Tibial artery (tissue), 4 donors: ENCODE measurements at regions not wholly inside any gene's neighbourhood (a gene's known extent, or its start where the extent isn't known, plus 50 kb on each side); places are given as distances from the start of the nearest gene placed in this dataset.

ENCODE experiments used
- DNase-seq, 2 donors: peaks; one replicate each; pipeline ENCODE4 v3.0.0-alpha.2; 2019
- H3K27ac ChIP-seq, 2 donors: fragments of 200-600 bp; sonication (generic) in 1 of 2; 1 replicate in 1 of 2; 2 replicates in 1 of 2; pipeline ENCODE4 v1.5.1; 2018 to 2019; ENCODE audit warnings: mild to moderate bottlenecking in 1 of 2
- H3K27me3 ChIP-seq, 2 donors: fragments of 200-600 bp; sonication (generic) in 1 of 2; one replicate each; pipeline versions ENCODE4 v1.5.1 to v1.6.0; 2016 to 2019
- H3K36me3 ChIP-seq, 3 donors: fragments of 200-600 bp; sonication (generic) in 2 of 3; one replicate each; pipeline ENCODE4 v1.5.1; 2016 to 2019; ENCODE audit warnings: mild to moderate bottlenecking in 2 of 3
- H3K4me1 ChIP-seq, 4 donors: fragments of 200-600 bp; sonication (generic) in 2 of 4; 1 replicate in 3 of 4; 2 replicates in 1 of 4; pipeline ENCODE4 v1.5.1; 2016 to 2019
- H3K4me3 ChIP-seq, 2 donors: fragments of 200-600 bp; sonication (generic) in 1 of 2; 1 replicate in 1 of 2; 2 replicates in 1 of 2; pipeline ENCODE4 v1.5.1; 2018 to 2019; ENCODE audit warnings: mild to moderate bottlenecking in 2 of 2
- H3K9me3 ChIP-seq, 3 donors: fragments of 200-600 bp; sonication (generic) in 1 of 3; one replicate each; pipeline ENCODE4 v1.5.1; 2016 to 2019
- intact Hi-C: fragments of 100-400 bp; cut with DNase I; formaldehyde crosslinking; loops from one replicate; pipeline ENCODE4 v1.15.0; 2023; ENCODE audit warnings: low total_unique reads
- TF ChIP-seq, protein P1 (sequence below), 2 experiments: fragments of 200-600 bp in 1 of 2; fragments of 450-650 bp in 1 of 2; IDR thresholded peaks; one replicate each; pipeline ENCODE4 v1.5.1; 2017 to 2019; ENCODE audit warnings: antibody characterized with exemption in 2 of 2, mild to moderate bottlenecking in 1 of 2, moderate library complexity in 1 of 2

DNA sequence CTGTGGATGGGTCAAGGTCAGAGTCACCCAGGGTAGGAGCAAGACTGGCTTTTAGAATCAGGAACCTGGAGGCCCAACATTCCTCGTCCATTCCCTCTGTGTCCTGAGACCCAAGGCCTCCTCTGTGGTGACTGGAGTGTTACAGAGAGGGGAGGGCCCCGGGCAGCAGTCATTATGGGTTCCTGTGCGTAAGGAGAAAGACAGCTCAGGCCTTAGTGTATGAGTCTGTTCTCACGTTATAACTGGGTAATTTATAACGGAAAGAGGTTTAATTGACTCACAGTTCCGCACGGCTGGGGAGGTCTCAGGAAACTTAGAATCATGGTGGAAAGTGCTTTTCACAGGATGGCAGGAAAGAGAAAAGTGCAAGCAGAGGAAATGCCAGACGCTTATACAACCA is 422.3 kb downstream of the TCERG1L start:
- TF ChIP-seq, protein P1, sequence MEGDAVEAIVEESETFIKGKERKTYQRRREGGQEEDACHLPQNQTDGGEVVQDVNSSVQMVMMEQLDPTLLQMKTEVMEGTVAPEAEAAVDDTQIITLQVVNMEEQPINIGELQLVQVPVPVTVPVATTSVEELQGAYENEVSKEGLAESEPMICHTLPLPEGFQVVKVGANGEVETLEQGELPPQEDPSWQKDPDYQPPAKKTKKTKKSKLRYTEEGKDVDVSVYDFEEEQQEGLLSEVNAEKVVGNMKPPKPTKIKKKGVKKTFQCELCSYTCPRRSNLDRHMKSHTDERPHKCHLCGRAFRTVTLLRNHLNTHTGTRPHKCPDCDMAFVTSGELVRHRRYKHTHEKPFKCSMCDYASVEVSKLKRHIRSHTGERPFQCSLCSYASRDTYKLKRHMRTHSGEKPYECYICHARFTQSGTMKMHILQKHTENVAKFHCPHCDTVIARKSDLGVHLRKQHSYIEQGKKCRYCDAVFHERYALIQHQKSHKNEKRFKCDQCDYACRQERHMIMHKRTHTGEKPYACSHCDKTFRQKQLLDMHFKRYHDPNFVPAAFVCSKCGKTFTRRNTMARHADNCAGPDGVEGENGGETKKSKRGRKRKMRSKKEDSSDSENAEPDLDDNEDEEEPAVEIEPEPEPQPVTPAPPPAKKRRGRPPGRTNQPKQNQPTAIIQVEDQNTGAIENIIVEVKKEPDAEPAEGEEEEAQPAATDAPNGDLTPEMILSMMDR (IDR thresholded peaks at IDR 0.05) = no peak

DNA sequence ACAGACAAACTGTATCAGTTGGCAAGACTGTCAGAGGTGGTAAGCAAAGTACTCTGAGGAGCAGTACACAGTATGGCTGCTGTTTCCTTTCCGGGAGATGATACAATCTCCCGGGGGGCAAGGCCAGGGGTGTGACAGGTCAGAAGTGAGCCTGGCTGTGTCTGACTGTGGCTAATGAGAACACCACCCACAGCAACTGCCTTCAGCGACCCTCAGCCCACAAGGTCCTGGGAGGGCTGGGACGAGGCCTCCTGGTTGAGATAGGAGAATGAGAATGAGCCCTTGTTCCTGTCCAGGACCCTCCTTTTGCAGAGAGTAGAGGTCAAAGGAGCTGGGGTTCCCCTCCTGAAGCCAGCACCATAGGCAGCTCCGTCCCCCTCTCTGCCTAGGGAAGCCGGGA is 421.7 kb downstream of the TCERG1L start:
- Histone ChIP-seq H3K27ac (no peak overlapping the region), H3K9me3 (no peaks in the 10 kb centered on the region), H3K27me3 (peaks cover 0 to 4% of the 10 kb centered on the region in 2 donors), H3K4me1 (no peaks in the 10 kb centered on the region), H3K36me3 (no peaks in the 10 kb centered on the region), H3K4me3 (no peak overlapping the region)
- TF ChIP-seq, protein P1 (IDR thresholded peaks at IDR 0.05) = no peak
- no peak for DNase-seq
- intact Hi-C loops = no loop called here

More for the DNA sequence above, 422.3 kb downstream of the TCERG1L start:
- intact Hi-C loops = no loop called here
- peak in 1 of 2 donors; percentile 48 for DNase-seq
- Histone ChIP-seq H3K4me1 (no peaks in the 10 kb centered on the region), H3K27ac (no peak overlapping the region), H3K4me3 (no peak overlapping the region), H3K27me3 (peaks cover 0 to 4% of the 10 kb centered on the region in 2 donors), H3K36me3 (no peaks in the 10 kb centered on the region), H3K9me3 (no peaks in the 10 kb centered on the region)

DNA sequence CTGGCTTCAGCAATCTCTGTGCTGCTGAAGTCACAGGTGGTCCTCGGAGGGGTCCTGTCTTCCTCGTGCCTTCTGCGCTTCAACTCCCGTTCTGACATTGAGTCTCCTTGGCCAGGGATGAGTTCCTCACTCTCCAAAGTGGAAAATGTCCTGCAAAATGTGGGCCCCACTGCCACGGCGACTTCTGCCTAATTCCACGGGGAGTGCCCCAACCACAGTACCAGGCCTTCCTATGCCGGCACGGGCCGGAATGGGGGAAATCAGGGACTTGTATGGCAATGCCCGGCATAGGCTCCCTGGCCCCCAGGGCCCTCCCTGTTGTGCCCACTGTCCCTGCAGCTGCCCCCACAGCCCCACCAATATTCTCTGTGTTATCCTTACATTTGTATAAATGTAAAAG is 420.5 kb downstream of the TCERG1L start:
- no peaks in the 10 kb centered on the region for H3K27me3 ChIP-seq
- TF ChIP-seq, protein P1 (IDR thresholded peaks at IDR 0.05) = no peak
- DNase-seq = no peak
- H3K27ac ChIP-seq = no peak overlapping the region
- H3K4me3 ChIP-seq = no peak overlapping the region
- H3K9me3 ChIP-seq = no peaks in the 10 kb centered on the region
- H3K36me3 ChIP-seq = no peaks in the 10 kb centered on the region
- no peaks in the 10 kb centered on the region for H3K4me1 ChIP-seq
- intact Hi-C loops = no loop called here

DNA sequence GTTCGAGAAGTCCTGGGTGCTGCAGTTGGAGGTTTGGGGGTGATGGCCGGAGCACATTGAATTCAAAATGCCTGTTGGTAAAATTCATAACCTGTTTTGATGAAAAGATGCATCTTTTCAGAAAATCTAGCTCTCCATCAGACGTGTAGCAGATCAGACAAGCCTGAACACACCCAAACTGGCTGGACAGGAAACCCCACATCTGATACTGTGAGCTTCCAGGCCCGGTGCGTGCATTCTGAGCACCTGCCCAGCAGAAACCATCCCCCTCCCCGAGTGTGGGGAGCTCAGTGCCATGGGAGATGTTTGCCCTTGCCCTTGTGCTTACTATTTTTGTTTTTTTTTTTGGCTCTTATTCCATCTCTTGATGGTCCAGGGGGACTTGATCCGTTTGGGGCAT is 417.1 kb downstream of the TCERG1L start:
- no peak overlapping the region for H3K27ac ChIP-seq
- no peak for DNase-seq
- no peaks in the 10 kb centered on the region for H3K9me3 ChIP-seq
- intact Hi-C loops = no loop called here
- H3K4me3 ChIP-seq = no peak overlapping the region
- H3K27me3 ChIP-seq = no peaks in the 10 kb centered on the region
- TF ChIP-seq, protein P1 (IDR thresholded peaks at IDR 0.05) = no peak
- no peaks in the 10 kb centered on the region for H3K4me1 ChIP-seq
- no peaks in the 10 kb centered on the region for H3K36me3 ChIP-seq

DNA sequence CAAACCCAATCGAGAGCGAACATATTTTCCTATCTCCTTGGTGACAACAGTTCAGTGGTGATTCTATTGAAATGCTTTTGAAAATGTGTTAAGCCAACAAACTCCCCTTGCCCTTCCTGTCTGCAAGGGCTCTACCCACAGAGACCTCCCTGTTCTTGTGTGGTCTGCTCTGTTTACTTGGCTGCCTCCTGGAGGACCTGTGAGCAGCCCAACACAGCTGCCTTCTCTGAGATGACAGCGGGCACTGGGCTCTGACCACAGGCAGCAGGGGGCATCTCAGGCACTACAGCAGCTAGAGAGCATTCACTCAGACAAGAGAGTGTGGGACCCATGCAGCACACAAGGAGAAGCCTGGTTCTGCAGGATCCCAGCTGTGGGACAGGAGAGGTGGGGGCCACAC is 416.4 kb downstream of the TCERG1L start:
- intact Hi-C loops = no loop called here
- no peak for DNase-seq
- TF ChIP-seq, protein P1 (IDR thresholded peaks at IDR 0.05) = no peak

DNA sequence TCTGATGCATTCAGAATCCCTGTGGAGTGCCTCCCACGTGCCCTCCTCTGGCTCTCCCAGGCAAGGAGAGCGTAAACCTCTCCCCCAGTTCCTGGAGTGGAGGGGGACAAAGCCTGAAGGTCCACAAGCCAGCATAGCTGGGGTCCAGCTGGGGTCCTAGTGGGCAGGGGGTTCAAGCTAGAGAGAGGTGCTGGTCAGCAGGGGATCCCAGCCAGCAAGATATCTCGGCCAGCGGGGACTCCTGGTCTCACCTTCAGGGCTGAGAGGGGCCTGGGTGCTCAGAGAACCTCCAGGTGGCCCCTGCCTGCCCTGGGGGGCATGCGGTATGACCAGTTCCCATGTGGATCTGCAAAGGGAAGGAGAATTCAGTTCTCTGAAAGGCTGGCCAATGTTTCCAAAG is 413.7 kb downstream of the TCERG1L start:
- H3K36me3 ChIP-seq = no peaks in the 10 kb centered on the region
- H3K9me3 ChIP-seq = no peaks in the 10 kb centered on the region
- no peaks in the 10 kb centered on the region for H3K27me3 ChIP-seq
- H3K4me3 ChIP-seq = no peak overlapping the region
- no peaks in the 10 kb centered on the region for H3K4me1 ChIP-seq
- TF ChIP-seq, protein P1 (IDR thresholded peaks at IDR 0.05) = no peak
- intact Hi-C loops = no loop called here
- no peak for DNase-seq
- H3K27ac ChIP-seq = no peak overlapping the region

More for the DNA sequence above, 416.4 kb downstream of the TCERG1L start:
- no peaks in the 10 kb centered on the region for H3K4me1 ChIP-seq
- no peaks in the 10 kb centered on the region for H3K27me3 ChIP-seq
- H3K4me3 ChIP-seq = no peak overlapping the region
- H3K36me3 ChIP-seq = no peaks in the 10 kb centered on the region
- H3K27ac ChIP-seq = no peak overlapping the region
- H3K9me3 ChIP-seq = no peaks in the 10 kb centered on the region
